Tongue (tissue), 1 donor: ENCODE measurements at regions not wholly inside any gene's neighbourhood (a gene's known extent, or its start where the extent isn't known, plus 50 kb on each side); places are given as distances from the start of the nearest gene placed in this dataset.

Experiments used
- DNase-seq: peaks from one replicate; pipeline ENCODE4 v3.0.0-alpha.2; 2015

GRCh38 chr10:77710759-77711682 is 73.4 kb upstream of the KCNMA1 start:
- DNase-seq: peak; percentile 80

- DNase-seq: no peak
Measured at GRCh38 chr10:77710081-77710551, 72.5 kb upstream of the KCNMA1 start.

GRCh38 chr10:77707570-77707969 is 70.0 kb upstream of the KCNMA1 start:
- peak; percentile 32 for DNase-seq

- peak; percentile 53 for DNase-seq
Measured at GRCh38 chr10:77702166-77702565, 64.6 kb upstream of the KCNMA1 start.

GRCh38 chr10:77700086-77700485 is 62.5 kb upstream of the KCNMA1 start:
- no peak for DNase-seq

- no peak for DNase-seq
Measured at GRCh38 chr10:77699080-77699645, 61.6 kb upstream of the KCNMA1 start.

GRCh38 chr10:77698267-77698931 is 60.8 kb upstream of the KCNMA1 start:
- no peak for DNase-seq

GRCh38 chr10:77696584-77696983 is 59.0 kb upstream of the KCNMA1 start:
- no peak for DNase-seq

GRCh38 chr10:77695186-77695585 is 57.6 kb upstream of the KCNMA1 start:
- DNase-seq: no peak

- no peak for DNase-seq
Measured at GRCh38 chr10:77692782-77693181, 55.2 kb upstream of the KCNMA1 start.

GRCh38 chr10:77689339-77689738 is 51.7 kb upstream of the KCNMA1 start:
- no peak for DNase-seq

GRCh38 chr10:77687621-77688020 is 50.0 kb upstream of the KCNMA1 start:
- no peak for DNase-seq
